SK-N-SH (cell line): ENCODE measurements at regions not wholly inside any gene's neighbourhood (a gene's known extent, or its start where the extent isn't known, plus 50 kb on each side); places are given as distances from the start of the nearest gene placed in this dataset.

Source experiments
- CTCF ChIP-seq: fragments of 200-600 bp; sonication (generic); IDR thresholded peaks from 2 replicates; pipeline ENCODE4 v1.6.1; 2017; ENCODE audit warnings: antibody characterized with exemption, mild to moderate bottlenecking, moderate library complexity
- EZH2phosphoT487 ChIP-seq: fragments of 200-600 bp; sonication (generic); IDR thresholded peaks from 2 replicates; pipeline ENCODE4 v1.6.1; 2017; ENCODE audit warnings: low read depth, mixed run types, mild to moderate bottlenecking, antibody characterized with exemption, moderate library complexity, borderline replicate concordance
- MAX ChIP-seq: IDR thresholded peaks from 2 replicates; pipeline ENCODE4 v1.4.0; 2012; ENCODE audit warnings: low read depth
- POLR2AphosphoS5 ChIP-seq: IDR thresholded peaks from 2 replicates; pipeline ENCODE4 v1.6.1; 2012; ENCODE audit warnings: low read depth, low read length
- REST ChIP-seq: IDR thresholded peaks from 2 replicates; pipeline ENCODE4 v1.6.1; 2012; ENCODE audit warnings: mild to moderate bottlenecking, low read depth, low read length, moderate library complexity
- SIN3A ChIP-seq: IDR thresholded peaks from 2 replicates; pipeline ENCODE4 v1.6.1; 2012; ENCODE audit warnings: low read depth, mild to moderate bottlenecking, low read length, moderate library complexity, borderline replicate concordance

- TF ChIP-seq CTCF = no peak
- TF ChIP-seq REST = no peak
- no peak for TF ChIP-seq EZH2phosphoT487
- TF ChIP-seq POLR2AphosphoS5 = no peak
- TF ChIP-seq SIN3A = no peak
- TF ChIP-seq MAX = no peak
These were observed 1339.2 kb upstream of the TENM4 start for GRCh38 chr11:80779905-80780605.
